Caki2 (cell line): ENCODE measurements at regions not wholly inside any gene's neighbourhood (a gene's known extent, or its start where the extent isn't known, plus 50 kb on each side); places are given as distances from the start of the nearest gene placed in this dataset.

Experiments used
- DNase-seq: peaks from one replicate; pipeline ENCODE4 v3.0.0-alpha.2; 2015; ENCODE audit warnings: low read depth
- in situ Hi-C: cut with HindIII; loops from 2 replicates; pipeline ENCODE4 v1.10.0; 2016; ENCODE audit warnings: low sequenced_read_pairs, low pct_unique_long_range_greater_than_20kb, mixed read lengths

GRCh38 chr6:43847741-43848630 lies 78.0 kb downstream of the VEGFA start:
- no peak for DNase-seq

GRCh38 chr6:43846556-43846955 lies 76.5 kb downstream of the VEGFA start:
- in situ Hi-C loops = no loop called here
- no peak for DNase-seq

More at GRCh38 chr6:43847741-43848630, 78.0 kb downstream of the VEGFA start:
- in situ Hi-C loops = no loop called here

GRCh38 chr6:43845646-43846045 lies 75.6 kb downstream of the VEGFA start:
- no peak for DNase-seq
- in situ Hi-C loops = no loop called here

GRCh38 chr6:43843669-43844171 lies 73.7 kb downstream of the VEGFA start:
- in situ Hi-C loops = no loop called here
- no peak for DNase-seq

GRCh38 chr6:43843097-43843645 lies 73.2 kb downstream of the VEGFA start:
- in situ Hi-C loops = no loop called here
- DNase-seq = no peak

- in situ Hi-C loops = no loop called here
- no peak for DNase-seq
Observed at GRCh38 chr6:43842231-43842794, 72.3 kb downstream of the VEGFA start.

GRCh38 chr6:43840490-43841218 lies 70.6 kb downstream of the VEGFA start:
- in situ Hi-C loops = no loop called here
- DNase-seq = no peak

- in situ Hi-C loops = no loop called here
- DNase-seq = peak; percentile 43
Observed at GRCh38 chr6:43838276-43839036, 68.4 kb downstream of the VEGFA start.

GRCh38 chr6:43837507-43837906 lies 67.5 kb downstream of the VEGFA start:
- in situ Hi-C loops = no loop called here
- DNase-seq = no peak

GRCh38 chr6:43836507-43837240 lies 66.7 kb downstream of the VEGFA start:
- in situ Hi-C loops = no loop called here
- DNase-seq = no peak
